H1 (cell line): ENCODE measurements at regions not wholly inside any gene's neighbourhood (a gene's known extent, or its start where the extent isn't known, plus 50 kb on each side); places are given as distances from the start of the nearest gene placed in this dataset.

ENCODE experiments used
- CTCF ChIA-PET: fragments of 300-600 bp; sonication (Branson Sonifier 250); formaldehyde crosslinking; loops from one replicate; lab custom pipeline; 2021; ENCODE audit not compliant: partially characterized antibody; lab: Charles Lee
- POLR2A ChIA-PET: fragments of 300-600 bp; sonication (Branson Sonifier 250); formaldehyde crosslinking; loops from one replicate; lab custom pipeline; 2021; ENCODE audit warnings: inconsistent platforms; ENCODE audit not compliant: partially characterized antibody; lab: Charles Lee
- DNase-seq, 2 experiments: peaks; one replicate each; pipeline versions ENCODE4 v3.0.0 to v3.0.0-alpha.2; 2010 to 2022; ENCODE audit warnings: low spot score in 2 of 2, low read depth in 1 of 2, mixed read lengths in 1 of 2
- FAIRE-seq: peaks from 2 replicates; lab custom pipeline; 2011; peaks lifted over from hg19 to GRCh38; lab: Jason Lieb, UNC
- H2AFZ ChIP-seq: 2 replicates; pipeline ENCODE4 v1.8.1; 2012; ENCODE audit warnings: low read length, inconsistent platforms
- H2AK5ac ChIP-seq: 2 replicates; pipeline ENCODE4 v1.6.1; 2013; ENCODE audit warnings: low read depth, low read length
- H2BK120ac ChIP-seq: replicated peaks from 2 replicates; pipeline ENCODE3; 2013; ENCODE audit warnings: low read depth, low read length, inconsistent platforms
- H2BK12ac ChIP-seq: 2 replicates; pipeline ENCODE4 v1.6.1; 2013; ENCODE audit warnings: low read depth, low read length
- H2BK15ac ChIP-seq: 2 replicates; pipeline ENCODE4 v1.6.1; 2013; ENCODE audit warnings: low read length
- H2BK20ac ChIP-seq: 2 replicates; pipeline ENCODE4 v1.6.1; 2013; ENCODE audit warnings: low read length
- H2BK5ac ChIP-seq: 2 replicates; pipeline ENCODE4 v1.6.1; 2013; ENCODE audit warnings: low read depth, low read length
- H3K14ac ChIP-seq: 2 replicates; pipeline ENCODE4 v1.6.1; 2013; ENCODE audit warnings: inconsistent platforms; ENCODE audit not compliant: insufficient read length
- H3K18ac ChIP-seq: 2 replicates; pipeline ENCODE4 v1.6.1; 2013; ENCODE audit warnings: low read length; ENCODE audit errors: extremely low read depth
- H3K23ac ChIP-seq: 2 replicates; pipeline ENCODE4 v1.6.1; 2013; ENCODE audit warnings: inconsistent platforms; ENCODE audit not compliant: insufficient read length
- H3K23me2 ChIP-seq: 2 replicates; pipeline ENCODE4 v1.6.1; 2013; ENCODE audit warnings: low read depth, low read length
- H3K27ac ChIP-seq: 2 replicates; pipeline ENCODE4 v1.6.1; 2011; ENCODE audit warnings: low read depth, low read length, inconsistent platforms
- H3K27me3 ChIP-seq, 4 experiments: replicated peaks in 1 of 4; 1 replicate in 1 of 4; 2 replicates in 3 of 4; pipeline versions ENCODE4 v1.6.1 to v1.8.1; 2011 to 2013; ENCODE audit warnings: low read length in 3 of 4, mild to moderate bottlenecking in 3 of 4, inconsistent platforms in 2 of 4, mixed read lengths in 2 of 4, moderate library complexity in 1 of 4; ENCODE audit not compliant: control insufficient read depth in 3 of 4, insufficient read depth in 3 of 4; ENCODE audit errors: extremely low read depth in 1 of 4
- H3K36me3 ChIP-seq, 4 experiments: 2 replicates each; pipeline versions ENCODE4 v1.6.1 to v1.8.1; 2011 to 2013; ENCODE audit warnings: mild to moderate bottlenecking in 4 of 4, low read length in 3 of 4, moderate library complexity in 2 of 4, control low read depth in 1 of 4, inconsistent platforms in 1 of 4; ENCODE audit not compliant: insufficient read depth in 4 of 4, control insufficient read depth in 2 of 4
- H3K4ac ChIP-seq: replicated peaks from 2 replicates; pipeline ENCODE3; 2013; ENCODE audit warnings: low read length, low read depth, mixed read lengths, inconsistent platforms; ENCODE audit not compliant: insufficient read length
- H3K4me1 ChIP-seq, 4 experiments: replicated peaks in 1 of 4; 1 replicate in 1 of 4; 2 replicates in 3 of 4; pipeline versions ENCODE4 v1.6.1 to v1.8.1; 2011 to 2013; ENCODE audit warnings: low read length in 3 of 4, inconsistent platforms in 2 of 4, mixed read lengths in 1 of 4; ENCODE audit not compliant: insufficient read depth in 4 of 4, control insufficient read depth in 3 of 4
- H3K4me2 ChIP-seq, 2 experiments: 2 replicates each; pipeline versions ENCODE4 v1.6.1 to v1.8.1; 2011 to 2013; ENCODE audit warnings: low read depth in 2 of 2, low read length in 2 of 2, control low read depth in 1 of 2, inconsistent platforms in 1 of 2, mild to moderate bottlenecking in 1 of 2; ENCODE audit not compliant: insufficient read depth in 1 of 2
- H3K4me3 ChIP-seq, 4 experiments: fragments of 200-600, 300-600 bp in 1 of 4; sonication (generic), shearing (Covaris generic), sonication (Bioruptor Twin) in 1 of 4; 2 replicates each; pipeline versions ENCODE4 v1.5.1 to v1.8.1; 2011 to 2016; ENCODE audit warnings: low read length in 4 of 4, low read depth in 3 of 4, control low read depth in 2 of 4, inconsistent platforms in 2 of 4, mild to moderate bottlenecking in 2 of 4, mixed read lengths in 1 of 4, moderate library complexity in 1 of 4; ENCODE audit not compliant: insufficient read depth in 2 of 4; ENCODE audit errors: extremely low read depth in 1 of 4
- H3K56ac ChIP-seq: replicated peaks from 2 replicates; pipeline ENCODE3; 2013; ENCODE audit warnings: low read depth, mild to moderate bottlenecking, mixed read lengths, low read length, inconsistent platforms; ENCODE audit not compliant: insufficient read length
- H3K79me1 ChIP-seq: 2 replicates; pipeline ENCODE4 v1.6.1; 2013; ENCODE audit warnings: low read depth, low read length, control low read depth
- H3K79me2 ChIP-seq, 2 experiments: 2 replicates each; pipeline versions ENCODE4 v1.6.1 to v1.8.1; 2012 to 2013; ENCODE audit warnings: low read length in 2 of 2, mild to moderate bottlenecking in 2 of 2, inconsistent platforms in 1 of 2; ENCODE audit not compliant: insufficient read depth in 2 of 2, control insufficient read depth in 1 of 2
- H3K9ac ChIP-seq, 4 experiments: replicated peaks in 1 of 4; 1 replicate in 1 of 4; 2 replicates in 3 of 4; pipeline versions ENCODE4 v1.6.1 to v1.8.1; 2011 to 2013; ENCODE audit warnings: low read depth in 3 of 4, low read length in 3 of 4, control low read depth in 2 of 4, mild to moderate bottlenecking in 2 of 4, moderate library complexity in 2 of 4, inconsistent platforms in 1 of 4; ENCODE audit errors: extremely low read depth in 1 of 4
- H3K9me3 ChIP-seq, 2 experiments: 2 replicates each; pipeline versions ENCODE4 v1.6.1 to v1.8.1; 2012 to 2013; ENCODE audit warnings: mild to moderate bottlenecking in 2 of 2, moderate library complexity in 2 of 2, control low read depth in 1 of 2, inconsistent platforms in 1 of 2, low read depth in 1 of 2, low read length in 1 of 2, mixed read lengths in 1 of 2; ENCODE audit not compliant: insufficient read depth in 2 of 2
- H4K20me1 ChIP-seq, 2 experiments: replicated peaks in 1 of 2; 2 replicates each; pipeline versions ENCODE3 to v1.8.1; 2011 to 2013; ENCODE audit warnings: inconsistent platforms in 2 of 2, low read length in 2 of 2, mild to moderate bottlenecking in 1 of 2; ENCODE audit not compliant: insufficient read depth in 2 of 2, control insufficient read depth in 1 of 2
- H4K5ac ChIP-seq: 2 replicates; pipeline ENCODE4 v1.6.1; 2013; ENCODE audit warnings: low read length, low read depth, mixed read lengths, inconsistent platforms; ENCODE audit not compliant: insufficient read length
- H4K8ac ChIP-seq: 2 replicates; pipeline ENCODE4 v1.8.0; 2013; ENCODE audit warnings: mild to moderate bottlenecking, moderate library complexity, low read length, inconsistent platforms; ENCODE audit not compliant: insufficient read depth; ENCODE audit errors: extremely low read depth
- H4K91ac ChIP-seq: replicated peaks from 2 replicates; pipeline ENCODE3; 2013; ENCODE audit warnings: low read length, mixed read lengths, inconsistent platforms; ENCODE audit not compliant: insufficient read length
- CHD1 ChIP-seq: IDR thresholded peaks from 2 replicates; pipeline ENCODE4 v1.6.1; 2012; ENCODE audit warnings: low read depth, low read length, improper control_type of control experiment
- CREB1 ChIP-seq: IDR thresholded peaks from 2 replicates; pipeline ENCODE4 v1.6.1; 2012; ENCODE audit warnings: inconsistent platforms
- MAFK ChIP-seq: IDR thresholded peaks from 2 replicates; pipeline ENCODE4 v1.6.1; 2012; ENCODE audit warnings: low read depth, mild to moderate bottlenecking, improper control_type of control experiment, low read length
- NANOG ChIP-seq: IDR thresholded peaks from 2 replicates; pipeline ENCODE4 v1.6.1; 2011; ENCODE audit warnings: low read length, low read depth, mild to moderate bottlenecking, inconsistent platforms; ENCODE audit not compliant: insufficient read depth, poor library complexity, severe bottlenecking
- RFX5 ChIP-seq: IDR thresholded peaks from 2 replicates; pipeline ENCODE4 v1.6.1; 2011; ENCODE audit warnings: low read depth, low read length, improper control_type of control experiment, borderline replicate concordance
- RNF2 ChIP-seq: fragments of 200-900, 300-1000 bp; sonication (generic); IDR thresholded peaks from 2 replicates; pipeline ENCODE4 v1.7.1; 2016; ENCODE audit warnings: borderline replicate concordance, low read depth, mild to moderate bottlenecking, antibody characterized with exemption, low read length; ENCODE audit not compliant: poor library complexity, severe bottlenecking; ENCODE audit errors: missing control alignments
- SIX5 ChIP-seq: IDR thresholded peaks from 2 replicates; pipeline ENCODE4 v1.6.1; 2011; ENCODE audit warnings: mild to moderate bottlenecking, low read depth, low read length
- TEAD4 ChIP-seq: IDR thresholded peaks from 2 replicates; pipeline ENCODE4 v1.6.1; 2012; ENCODE audit warnings: low read depth, low read length, inconsistent platforms, mixed read lengths
- WGBS, 2 experiments: shearing (Covaris generic) in 1 of 2; methylation state at CpG; one replicate each; pipeline versions ENCODE4 v1.1.6 to v1.1.7; 2013 to 2015; ENCODE audit warnings: low lambda C conversion rate in 2 of 2, mixed read lengths in 2 of 2, inconsistent platforms in 1 of 2, low coverage in 1 of 2, missing lambda C conversion rate in 1 of 2; ENCODE audit not compliant: insufficient replicate concordance in 2 of 2, insufficient coverage in 1 of 2, insufficient read length in 1 of 2; ENCODE audit errors: extremely low coverage in 1 of 2, missing lambda C conversion rate in 1 of 2; 5-methylcytosine and 5-hydroxymethylcytosine counted together

DNA sequence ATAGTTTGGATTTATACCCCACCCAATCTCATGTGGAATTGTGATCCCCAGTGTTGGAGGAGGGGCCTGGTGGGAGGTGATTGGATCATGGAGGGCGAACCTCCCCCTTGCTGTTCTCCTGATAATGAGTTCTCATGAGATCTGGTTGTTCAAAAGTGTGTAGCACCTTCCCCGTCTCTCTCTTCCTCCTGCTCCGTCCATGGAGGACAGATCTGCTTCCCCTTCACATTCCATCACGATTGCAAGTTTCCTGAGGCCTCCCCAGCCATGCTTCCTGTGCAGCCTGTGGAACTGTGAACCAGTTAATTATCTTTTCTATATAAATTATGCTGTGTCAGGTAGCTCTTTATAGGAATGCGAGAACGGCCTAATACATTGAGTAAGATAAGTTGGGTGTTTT is 518.8 kb upstream of the LCORL start:
- H4K91ac ChIP-seq: no peak overlapping the region
- H3K23ac ChIP-seq: no peak overlapping the region
- H3K79me1 ChIP-seq: no peaks in the 10 kb centered on the region
- no peak overlapping the region for H3K9ac ChIP-seq
- no peak overlapping the region for H2BK15ac ChIP-seq
- H3K79me2 ChIP-seq: no peaks in the 10 kb centered on the region
- POLR2A ChIA-PET: no interaction called here
- CTCF ChIA-PET: no interaction called here
- H3K4me3 ChIP-seq: no peak overlapping the region
- no peaks in the 10 kb centered on the region; a peak in 1 of 7 replicates for H3K27me3 ChIP-seq
- no peak overlapping the region for H2BK120ac ChIP-seq
- no peaks in the 10 kb centered on the region for H3K23me2 ChIP-seq
- H3K27ac ChIP-seq: no peak overlapping the region
- H3K36me3 ChIP-seq: no peaks in the 10 kb centered on the region
- no peak overlapping the region for H2BK5ac ChIP-seq
- H3K56ac ChIP-seq: no peak overlapping the region
- 77% methylated on average over 6 of the region's 6 CpGs; no CpG with 5 or more reads in 1 of the 2 experiments for WGBS, 2 experiments
- H2AFZ ChIP-seq: no peak overlapping the region
- no peak overlapping the region for H3K18ac ChIP-seq
- no peak overlapping the region for H3K14ac ChIP-seq
- no peak overlapping the region for H4K8ac ChIP-seq
- no peak overlapping the region for H2BK12ac ChIP-seq
- H2BK20ac ChIP-seq: no peak overlapping the region
- DNase-seq: no peak
- no peak overlapping the region for H4K5ac ChIP-seq
- no peak for FAIRE-seq
- peaks cover 25 to 28% of the 10 kb centered on the region in 2 experiments; a peak in 3 of 4 replicates for H3K9me3 ChIP-seq
- no peak overlapping the region for H2AK5ac ChIP-seq
- no peak overlapping the region for H3K4me2 ChIP-seq
- H3K4me1 ChIP-seq: no peaks in the 10 kb centered on the region
- no peak overlapping the region for H3K4ac ChIP-seq
- no peak for TF ChIP-seq CHD1
- TF ChIP-seq NANOG: no peak
- TF ChIP-seq RFX5: no peak
- no peak for TF ChIP-seq RNF2
- no peak for TF ChIP-seq SIX5
- TF ChIP-seq TEAD4: no peak
- TF ChIP-seq MAFK: no peak
- TF ChIP-seq CREB1: no peak
- no peaks in the 10 kb centered on the region for H4K20me1 ChIP-seq
